Naive thymus-derived CD8-positive, alpha-beta T cell (primary cell): ENCODE measurements at regions not wholly inside any gene's neighbourhood (a gene's known extent, or its start where the extent isn't known, plus 50 kb on each side); places are given as distances from the start of the nearest gene placed in this dataset.
"Not testable (repeated sequence)": the region's sequence is repeated elsewhere in the genome, so short reads cannot be mapped to it uniquely, and the experiment has no call there.

ENCODE experiments used
- ATAC-seq, 2 donors: fragments of 150-1000 bp; cut with Tn5 transposase in 1 of 2; sonication (Bioruptor Pico), chemical (Tn5 transposase) in 1 of 2; 1 replicate in 1 of 2; 2 replicates in 1 of 2; pipeline ENCODE4 v1.10.0; 2021; ENCODE audit warnings: mild to moderate bottlenecking in 2 of 2, moderate library complexity in 2 of 2
- POLR2A ChIA-PET: fragments of 350-600 bp; sonication (Branson Sonifier 250); formaldehyde crosslinking; loops from one replicate; lab custom pipeline; 2021; ENCODE audit warnings: antibody characterized with exemption; lab: Charles Lee
- DNase-seq, 10 donors: peaks; one replicate each; pipeline versions ENCODE4 v3.0.0 to v3.0.0-alpha.2; 2020 to 2022
- H3K27ac Mint-ChIP-seq, 10 donors: one replicate each; pipeline ENCODE4 v1.8.0; 2020 to 2022; ENCODE audit warnings: mild to moderate bottlenecking in 10 of 10, mixed read lengths in 10 of 10, moderate library complexity in 4 of 10, inconsistent platforms in 1 of 10
- H3K27me3 Mint-ChIP-seq, 5 donors: one replicate each; pipeline ENCODE4 v1.8.0; 2021 to 2022; ENCODE audit warnings: mixed read lengths in 5 of 5
- H3K36me3 Mint-ChIP-seq, 3 donors: one replicate each; pipeline ENCODE4 v1.8.0; 2020 to 2022; ENCODE audit warnings: mixed read lengths in 3 of 3, mild to moderate bottlenecking in 2 of 3, inconsistent platforms in 1 of 3
- H3K4me1 Mint-ChIP-seq, 4 donors: one replicate each; pipeline ENCODE4 v1.8.0; 2021 to 2022; ENCODE audit warnings: mixed read lengths in 4 of 4
- H3K4me3 Mint-ChIP-seq, 10 donors: one replicate each; pipeline ENCODE4 v1.8.0; 2020 to 2022; ENCODE audit warnings: mild to moderate bottlenecking in 10 of 10, mixed read lengths in 10 of 10, moderate library complexity in 6 of 10, inconsistent platforms in 1 of 10
- H3K9me3 Mint-ChIP-seq, 9 donors: one replicate each; pipeline ENCODE4 v1.8.0; 2020 to 2022; ENCODE audit warnings: mixed read lengths in 9 of 9, mild to moderate bottlenecking in 3 of 9, inconsistent platforms in 1 of 9, moderate library complexity in 1 of 9

GRCh38 chr12:107855471-107855870, 81.0 kb downstream of the ASCL4 start:
- H3K9me3 Mint-ChIP-seq, result no peaks in the 10 kb centered on the region
- POLR2A ChIA-PET, result no interaction called here
- ATAC-seq (no peak), DNase-seq (no peak)
- H3K36me3 Mint-ChIP-seq, result peaks cover 0 to under 1% (median 0%) of the 10 kb centered on the region in 3 donors
- no peaks in the 10 kb centered on the region for H3K4me1 Mint-ChIP-seq
- H3K4me3 Mint-ChIP-seq, result no peak overlapping the region
- H3K27me3 Mint-ChIP-seq, result peaks cover 13 to 45% (median 30%) of the 10 kb centered on the region in 5 donors
- no peak overlapping the region for H3K27ac Mint-ChIP-seq

GRCh38 chr12:107856096-107856495, 81.6 kb downstream of the ASCL4 start:
- H3K9me3 Mint-ChIP-seq, result no peaks in the 10 kb centered on the region
- ATAC-seq (no peak), DNase-seq (no peak)
- H3K4me3 Mint-ChIP-seq, result no peak overlapping the region
- POLR2A ChIA-PET, result no interaction called here
- peaks cover 0 to 2% (median 0%) of the 10 kb centered on the region in 3 donors for H3K36me3 Mint-ChIP-seq
- H3K27me3 Mint-ChIP-seq, result peaks cover 18 to 49% (median 33%) of the 10 kb centered on the region in 5 donors
- no peak overlapping the region for H3K27ac Mint-ChIP-seq
- no peaks in the 10 kb centered on the region for H3K4me1 Mint-ChIP-seq

- no peak for ATAC-seq
- H3K36me3 Mint-ChIP-seq, result peaks cover 0 to 5% (median 0%) of the 10 kb centered on the region in 3 donors
- peak overlapping the region in 1 of 10 donors; percentile 26 for H3K27ac Mint-ChIP-seq
- H3K4me3 Mint-ChIP-seq, result no peak overlapping the region
- H3K9me3 Mint-ChIP-seq, result no peaks in the 10 kb centered on the region
- POLR2A ChIA-PET, result no interaction called here
- H3K27me3 Mint-ChIP-seq, result peaks cover 23 to 53% (median 37%) of the 10 kb centered on the region in 5 donors
- no peaks in the 10 kb centered on the region for H3K4me1 Mint-ChIP-seq
- DNase-seq, result no peak
These were observed 82.7 kb downstream of the ASCL4 start for GRCh38 chr12:107857191-107857590.

GRCh38 chr12:107859367-107859766, 84.9 kb downstream of the ASCL4 start:
- Mint-ChIP-seq H3K4me3 (no peak overlapping the region), H3K27me3 (peaks cover 36 to 74% (median 56%) of the 10 kb centered on the region in 5 donors), H3K4me1 (peaks cover 4 to 6% (median 5%) of the 10 kb centered on the region in 4 donors), H3K36me3 (peaks cover 0 to 5% (median 0%) of the 10 kb centered on the region in 3 donors), H3K27ac (no peak overlapping the region), H3K9me3 (peaks cover 0 to 5% (median 0%) of the 10 kb centered on the region in 9 donors)
- DNase-seq (no peak), ATAC-seq (no peak)
- POLR2A ChIA-PET, result no interaction called here

- Mint-ChIP-seq H3K4me3 (peak overlapping the region in 2 of 10 donors; percentile 8 to 46), H3K27ac (no peak overlapping the region), H3K9me3 (peaks cover 0 to 10% (median 0%) of the 10 kb centered on the region in 9 donors), H3K4me1 (peaks cover 4 to 7% (median 5%) of the 10 kb centered on the region in 4 donors), H3K36me3 (peaks cover 0 to 5% (median 4%) of the 10 kb centered on the region in 3 donors), H3K27me3 (peaks cover 40 to 75% (median 56%) of the 10 kb centered on the region in 5 donors)
- POLR2A ChIA-PET, result interaction anchor here (0.6 kb wide), 1 partner anchor 231 kb away, joined by 4 read pairs; no protein-coding TSS in a partner anchor
- no peak for ATAC-seq
- DNase-seq, result no peak
These were observed 89.7 kb downstream of the ASCL4 start for GRCh38 chr12:107864235-107864634.

- H3K4me1 Mint-ChIP-seq, H3K36me3 Mint-ChIP-seq, POLR2A ChIA-PET, DNase-seq, ATAC-seq, H3K27ac Mint-ChIP-seq, H3K4me3 Mint-ChIP-seq, H3K9me3 Mint-ChIP-seq: not testable (repeated sequence)
- H3K27me3 Mint-ChIP-seq, result peaks cover 40 to 75% (median 58%) of the 10 kb centered on the region in 5 donors
These were observed 90.2 kb downstream of the ASCL4 start for GRCh38 chr12:107864727-107865126.

GRCh38 chr12:107873223-107873622, 98.7 kb downstream of the ASCL4 start:
- Mint-ChIP-seq H3K27me3 (peaks cover 12 to 53% (median 22%) of the 10 kb centered on the region in 5 donors), H3K9me3 (no peaks in the 10 kb centered on the region), H3K4me1 (no peaks in the 10 kb centered on the region), H3K27ac (no peak overlapping the region), H3K4me3 (no peak overlapping the region), H3K36me3 (no peaks in the 10 kb centered on the region)
- ATAC-seq (no peak), DNase-seq (no peak)
- POLR2A ChIA-PET, result no interaction called here

- POLR2A ChIA-PET, result no interaction called here
- no peak overlapping the region for H3K27ac Mint-ChIP-seq
- DNase-seq (no peak), ATAC-seq (no peak)
- no peaks in the 10 kb centered on the region for H3K9me3 Mint-ChIP-seq
- no peak overlapping the region for H3K4me3 Mint-ChIP-seq
- no peaks in the 10 kb centered on the region for H3K4me1 Mint-ChIP-seq
- H3K36me3 Mint-ChIP-seq, result no peaks in the 10 kb centered on the region
- H3K27me3 Mint-ChIP-seq, result peaks cover 7 to 44% (median 17%) of the 10 kb centered on the region in 5 donors
These were observed 101.3 kb downstream of the ASCL4 start for GRCh38 chr12:107875786-107876185.

GRCh38 chr12:107884769-107885694, 110.5 kb downstream of the ASCL4 start:
- Mint-ChIP-seq H3K27me3 (peaks cover 9 to 26% (median 12%) of the 10 kb centered on the region in 5 donors), H3K36me3 (no peaks in the 10 kb centered on the region), H3K9me3 (no peaks in the 10 kb centered on the region), H3K27ac (no peak overlapping the region), H3K4me1 (peaks cover 0 to 2% (median 0%) of the 10 kb centered on the region in 4 donors), H3K4me3 (no peak overlapping the region)
- ATAC-seq, result peak in 1 of 2 donors; percentile 47
- POLR2A ChIA-PET, result no interaction called here
- DNase-seq, result peak in 6 of 10 donors; percentile 17 to 29 (median 21)

- H3K4me1 Mint-ChIP-seq, result peaks cover 0 to 2% (median 0%) of the 10 kb centered on the region in 4 donors
- no peaks in the 10 kb centered on the region for H3K9me3 Mint-ChIP-seq
- H3K36me3 Mint-ChIP-seq, result no peaks in the 10 kb centered on the region
- ATAC-seq (no peak), DNase-seq (no peak)
- H3K27me3 Mint-ChIP-seq, result peaks cover 6 to 22% (median 14%) of the 10 kb centered on the region in 5 donors
- H3K27ac Mint-ChIP-seq, result no peak overlapping the region
- POLR2A ChIA-PET, result no interaction called here
- no peak overlapping the region for H3K4me3 Mint-ChIP-seq
These were observed 114.3 kb downstream of the ASCL4 start for GRCh38 chr12:107888789-107889188.

GRCh38 chr12:107891967-107892366, 117.5 kb downstream of the ASCL4 start:
- ATAC-seq (no peak), DNase-seq (no peak)
- Mint-ChIP-seq H3K4me3 (no peak overlapping the region), H3K4me1 (no peaks in the 10 kb centered on the region), H3K9me3 (no peaks in the 10 kb centered on the region), H3K27me3 (peaks cover 6 to 29% (median 14%) of the 10 kb centered on the region in 5 donors), H3K36me3 (no peaks in the 10 kb centered on the region), H3K27ac (no peak overlapping the region)
- POLR2A ChIA-PET, result no interaction called here

- no peak for DNase-seq
- Mint-ChIP-seq H3K36me3 (no peaks in the 10 kb centered on the region), H3K4me1 (no peaks in the 10 kb centered on the region), H3K27ac (no peak overlapping the region), H3K4me3 (no peak overlapping the region), H3K9me3 (no peaks in the 10 kb centered on the region), H3K27me3 (peaks cover 4 to 22% (median 12%) of the 10 kb centered on the region in 5 donors)
- POLR2A ChIA-PET, result no interaction called here
- no peak for ATAC-seq
These were observed 120.1 kb downstream of the ASCL4 start for GRCh38 chr12:107894589-107894988.

- H3K27me3 Mint-ChIP-seq, result peaks cover 9 to 22% (median 20%) of the 10 kb centered on the region in 5 donors
- H3K4me3 Mint-ChIP-seq, result no peak overlapping the region
- H3K27ac Mint-ChIP-seq, result no peak overlapping the region
- POLR2A ChIA-PET, result no interaction called here
- no peaks in the 10 kb centered on the region for H3K36me3 Mint-ChIP-seq
- no peaks in the 10 kb centered on the region for H3K4me1 Mint-ChIP-seq
- ATAC-seq, result no peak
- no peaks in the 10 kb centered on the region for H3K9me3 Mint-ChIP-seq
- no peak for DNase-seq
These were observed 121.5 kb downstream of the ASCL4 start for GRCh38 chr12:107895966-107896365.
